H9 (cell line): ENCODE measurements at regions not wholly inside any gene's neighbourhood (a gene's known extent, or its start where the extent isn't known, plus 50 kb on each side); places are given as distances from the start of the nearest gene placed in this dataset.

ENCODE experiments used
- DNase-seq: peaks from one replicate; pipeline ENCODE4 v3.0.0-alpha.2; 2017
- H2AFZ ChIP-seq: one replicate; pipeline ENCODE4 v1.6.1; 2013; ENCODE audit warnings: mild to moderate bottlenecking, low read length, control low read depth, moderate library complexity
- H2AK5ac ChIP-seq: 2 replicates; pipeline ENCODE4 v1.6.1; 2013; ENCODE audit warnings: low read length, control low read depth, mixed read lengths; ENCODE audit not compliant: insufficient read length
- H2BK120ac ChIP-seq: one replicate; pipeline ENCODE4 v1.6.1; 2013; ENCODE audit warnings: low read depth, mild to moderate bottlenecking, low read length, control low read depth, inconsistent platforms; ENCODE audit not compliant: poor library complexity, severe bottlenecking
- H2BK12ac ChIP-seq: 2 replicates; pipeline ENCODE4 v1.6.1; 2013; ENCODE audit warnings: low read length, control low read depth, mixed read lengths, low read depth; ENCODE audit not compliant: insufficient read length
- H2BK15ac ChIP-seq: 2 replicates; pipeline ENCODE4 v1.6.1; 2013; ENCODE audit warnings: low read depth, low read length, control low read depth
- H2BK20ac ChIP-seq: one replicate; pipeline ENCODE4 v1.6.1; 2013; ENCODE audit warnings: low read depth, mild to moderate bottlenecking, low read length, control low read depth, inconsistent platforms; ENCODE audit not compliant: poor library complexity, severe bottlenecking
- H2BK5ac ChIP-seq: 2 replicates; pipeline ENCODE4 v1.6.1; 2013; ENCODE audit warnings: low read length, control low read depth, mixed read lengths; ENCODE audit not compliant: insufficient read length
- H3K14ac ChIP-seq: 2 replicates; pipeline ENCODE4 v1.6.1; 2013; ENCODE audit warnings: low read length, control low read depth; ENCODE audit not compliant: insufficient read depth
- H3K18ac ChIP-seq: 2 replicates; pipeline ENCODE4 v1.6.1; 2013; ENCODE audit warnings: low read depth, mild to moderate bottlenecking, mixed read lengths, low read length, control low read depth; ENCODE audit not compliant: insufficient read length
- H3K23ac ChIP-seq: 2 replicates; pipeline ENCODE4 v1.6.1; 2013; ENCODE audit warnings: low read length, control low read depth, mixed read lengths, low read depth; ENCODE audit not compliant: insufficient read length
- H3K23me2 ChIP-seq: 2 replicates; pipeline ENCODE4 v1.6.1; 2013; ENCODE audit warnings: low read depth, mild to moderate bottlenecking, mixed read lengths, low read length, control low read depth; ENCODE audit not compliant: insufficient read length, poor library complexity, severe bottlenecking
- H3K27ac ChIP-seq: 2 replicates; pipeline ENCODE4 v1.5.1; 2013; ENCODE audit warnings: low read length, control low read depth, mixed read lengths, low read depth; ENCODE audit not compliant: insufficient read length
- H3K27me3 ChIP-seq: 2 replicates; pipeline ENCODE4 v1.6.1; 2013; ENCODE audit warnings: low read length, control low read depth, inconsistent platforms; ENCODE audit not compliant: insufficient read depth
- H3K4ac ChIP-seq: 2 replicates; pipeline ENCODE4 v1.6.1; 2013; ENCODE audit warnings: low read depth, mild to moderate bottlenecking, control low read depth, inconsistent platforms, low read length, moderate library complexity
- H3K4me1 ChIP-seq: 2 replicates; pipeline ENCODE4 v1.6.1; 2013; ENCODE audit warnings: low read length, control low read depth, inconsistent platforms; ENCODE audit not compliant: insufficient read depth
- H3K4me2 ChIP-seq: 2 replicates; pipeline ENCODE4 v1.6.1; 2013; ENCODE audit warnings: low read length, control low read depth, mixed read lengths; ENCODE audit not compliant: insufficient read length, insufficient read depth
- H3K56ac ChIP-seq: 2 replicates; pipeline ENCODE4 v1.6.1; 2013; ENCODE audit warnings: low read depth, mild to moderate bottlenecking, mixed read lengths, low read length, control low read depth; ENCODE audit not compliant: insufficient read length
- H3K79me1 ChIP-seq: 2 replicates; pipeline ENCODE4 v1.6.1; 2013; ENCODE audit warnings: low read depth, mild to moderate bottlenecking, moderate library complexity, low read length, control low read depth, inconsistent platforms; ENCODE audit not compliant: insufficient read depth, poor library complexity, severe bottlenecking
- H3K79me2 ChIP-seq: 2 replicates; pipeline ENCODE4 v1.6.1; 2013; ENCODE audit warnings: low read length, control low read depth, inconsistent platforms; ENCODE audit not compliant: insufficient read depth
- H3K9ac ChIP-seq: 2 replicates; pipeline ENCODE4 v1.6.1; 2013; ENCODE audit warnings: low read length, control low read depth, mixed read lengths; ENCODE audit not compliant: insufficient read length; ENCODE audit errors: extremely low read depth
- H3K9me3 ChIP-seq: one replicate; pipeline ENCODE4 v1.6.1; 2013; ENCODE audit warnings: low read depth, low read length, inconsistent platforms; ENCODE audit not compliant: control insufficient read depth
- H3T11ph ChIP-seq: one replicate; pipeline ENCODE4 v1.6.1; 2013; ENCODE audit warnings: mild to moderate bottlenecking, low read length, control low read depth, inconsistent platforms
- H4K20me1 ChIP-seq: one replicate; pipeline ENCODE4 v1.6.1; 2013; ENCODE audit not compliant: control insufficient read depth, insufficient read length, insufficient read depth
- H4K5ac ChIP-seq: 2 replicates; pipeline ENCODE4 v1.6.1; 2013; ENCODE audit warnings: low read depth, mild to moderate bottlenecking, mixed read lengths, low read length, control low read depth; ENCODE audit not compliant: insufficient read length
- H4K8ac ChIP-seq: replicated peaks from 2 replicates; pipeline ENCODE4 v1.6.1; 2013; ENCODE audit warnings: low read length, control low read depth, mixed read lengths, low read depth; ENCODE audit not compliant: insufficient read length
- H4K91ac ChIP-seq: 2 replicates; pipeline ENCODE4 v1.6.1; 2013; ENCODE audit warnings: low read depth, mild to moderate bottlenecking, moderate library complexity, mixed read lengths, low read length, control low read depth; ENCODE audit not compliant: insufficient read length
- H3K27ac Mint-ChIP-seq, 3 experiments: 2 replicates in 2 of 3; 3 replicates in 1 of 3; pipeline ENCODE4 v1.8.0; 2020 to 2021; ENCODE audit warnings: mixed read lengths in 3 of 3, mild to moderate bottlenecking in 1 of 3, moderate library complexity in 1 of 3
- H3K27me3 Mint-ChIP-seq: 2 replicates; pipeline ENCODE4 v1.8.0; 2021; ENCODE audit warnings: low read depth, mild to moderate bottlenecking, moderate library complexity, mixed read lengths
- H3K36me3 Mint-ChIP-seq, 3 experiments: 2 replicates in 2 of 3; 3 replicates in 1 of 3; pipeline ENCODE4 v1.8.0; 2020 to 2021; ENCODE audit warnings: low read depth in 3 of 3, mixed read lengths in 3 of 3; ENCODE audit not compliant: insufficient read depth in 1 of 3
- H3K4me1 Mint-ChIP-seq, 2 experiments: 2 replicates each; pipeline ENCODE4 v1.8.0; 2020; ENCODE audit warnings: mixed read lengths in 2 of 2
- H3K4me3 Mint-ChIP-seq, 2 experiments: 2 replicates in 1 of 2; 3 replicates in 1 of 2; pipeline ENCODE4 v1.8.0; 2020 to 2021; ENCODE audit warnings: mild to moderate bottlenecking in 2 of 2, mixed read lengths in 2 of 2, moderate library complexity in 1 of 2
- H3K9me3 Mint-ChIP-seq, 2 experiments: 2 replicates in 1 of 2; 3 replicates in 1 of 2; pipeline ENCODE4 v1.8.0; 2020; ENCODE audit warnings: mild to moderate bottlenecking in 2 of 2, mixed read lengths in 2 of 2, moderate library complexity in 1 of 2
- WGBS: extraction: QIAGEN DNeasy Blood & Tissue Kit; methylation state at CpG from one replicate; pipeline ENCODE4 v1.1.7; 2013; ENCODE audit warnings: missing lambda C conversion rate, low lambda C conversion rate, mixed read lengths; ENCODE audit not compliant: insufficient read length; ENCODE audit errors: extremely low coverage; 5-methylcytosine and 5-hydroxymethylcytosine counted together
- TF ChIP-seq, protein P1 (sequence below): fragments of 200-600 bp; sonication (generic); conservative IDR thresholded peaks from 3 replicates; pipeline ENCODE4 v1.8.0; 2021; ENCODE audit warnings: antibody characterized with exemption, mild to moderate bottlenecking

GRCh38 chr22:45102896-45103420 is 60.8 kb upstream of the NUP50 start:
- H3K4me3 Mint-ChIP-seq, result no peak overlapping the region
- no CpG with 5 or more reads among the region's 6 CpGs for WGBS
- peaks cover 51% of the 10 kb centered on the region for H3K27me3 Mint-ChIP-seq
- no peak overlapping the region for H4K91ac ChIP-seq
- no peaks in the 10 kb centered on the region for H3K9me3 ChIP-seq
- no peak overlapping the region for H2AK5ac ChIP-seq
- no peak overlapping the region for H3K4me2 ChIP-seq
- H2BK120ac ChIP-seq, result no peak overlapping the region
- TF ChIP-seq, protein P1, sequence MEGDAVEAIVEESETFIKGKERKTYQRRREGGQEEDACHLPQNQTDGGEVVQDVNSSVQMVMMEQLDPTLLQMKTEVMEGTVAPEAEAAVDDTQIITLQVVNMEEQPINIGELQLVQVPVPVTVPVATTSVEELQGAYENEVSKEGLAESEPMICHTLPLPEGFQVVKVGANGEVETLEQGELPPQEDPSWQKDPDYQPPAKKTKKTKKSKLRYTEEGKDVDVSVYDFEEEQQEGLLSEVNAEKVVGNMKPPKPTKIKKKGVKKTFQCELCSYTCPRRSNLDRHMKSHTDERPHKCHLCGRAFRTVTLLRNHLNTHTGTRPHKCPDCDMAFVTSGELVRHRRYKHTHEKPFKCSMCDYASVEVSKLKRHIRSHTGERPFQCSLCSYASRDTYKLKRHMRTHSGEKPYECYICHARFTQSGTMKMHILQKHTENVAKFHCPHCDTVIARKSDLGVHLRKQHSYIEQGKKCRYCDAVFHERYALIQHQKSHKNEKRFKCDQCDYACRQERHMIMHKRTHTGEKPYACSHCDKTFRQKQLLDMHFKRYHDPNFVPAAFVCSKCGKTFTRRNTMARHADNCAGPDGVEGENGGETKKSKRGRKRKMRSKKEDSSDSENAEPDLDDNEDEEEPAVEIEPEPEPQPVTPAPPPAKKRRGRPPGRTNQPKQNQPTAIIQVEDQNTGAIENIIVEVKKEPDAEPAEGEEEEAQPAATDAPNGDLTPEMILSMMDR, result no peak
- DNase-seq, result no peak
- no peak overlapping the region for H3K27ac Mint-ChIP-seq
- no peaks in the 10 kb centered on the region for H3K79me2 ChIP-seq
- H3K79me1 ChIP-seq, result no peaks in the 10 kb centered on the region
- no peak overlapping the region for H3K9ac ChIP-seq
- H3K56ac ChIP-seq, result no peak overlapping the region
- no peak overlapping the region for H4K5ac ChIP-seq
- H3T11ph ChIP-seq, result no peak overlapping the region
- no peaks in the 10 kb centered on the region for H4K20me1 ChIP-seq
- no peak overlapping the region for H3K4ac ChIP-seq
- H2BK20ac ChIP-seq, result no peak overlapping the region
- H3K36me3 Mint-ChIP-seq, result no peaks in the 10 kb centered on the region
- no peak overlapping the region for H3K18ac ChIP-seq
- no peak overlapping the region for H3K23ac ChIP-seq
- no peak overlapping the region for H4K8ac ChIP-seq
- H2AFZ ChIP-seq, result no peak overlapping the region
- no peak overlapping the region for H2BK5ac ChIP-seq
- no peak overlapping the region for H3K27ac ChIP-seq
- H2BK12ac ChIP-seq, result no peak overlapping the region
- no peak overlapping the region for H3K14ac ChIP-seq
- no peaks in the 10 kb centered on the region for H3K4me1 ChIP-seq
- no peaks in the 10 kb centered on the region for H3K27me3 ChIP-seq
- H3K23me2 ChIP-seq, result no peaks in the 10 kb centered on the region
- peaks cover 4 to 9% of the 10 kb centered on the region in 2 experiments; a peak in 3 of 4 replicates for H3K4me1 Mint-ChIP-seq
- no peak overlapping the region for H2BK15ac ChIP-seq
- H3K9me3 Mint-ChIP-seq, result no peaks in the 10 kb centered on the region; a peak in 2 of 5 replicates
